Endothelial cell of umbilical vein (primary cell): ENCODE measurements at regions not wholly inside any gene's neighbourhood (a gene's known extent, or its start where the extent isn't known, plus 50 kb on each side); places are given as distances from the start of the nearest gene placed in this dataset.

ENCODE experiments used
- BruUV-seq: library from RNA; stranded (reverse); fragments of 400-500 nt; replicated peaks from 2 replicates; lab custom pipeline; 2021; lab: Mats Ljungman, UMichigan
- CTCF ChIA-PET: fragments of 300-600, 350-600 bp; sonication (Branson Sonifier 250); formaldehyde crosslinking; loops from one replicate; lab custom pipeline; 2021; ENCODE audit warnings: antibody characterized with exemption, inconsistent platforms; lab: Charles Lee
- POLR2A ChIA-PET: fragments of 300-600, 350-600 bp; sonication (Branson Sonifier 250); formaldehyde crosslinking; loops from one replicate; lab custom pipeline; 2021; ENCODE audit warnings: antibody characterized with exemption, inconsistent platforms; lab: Charles Lee
- DNase-seq: peaks from one replicate; pipeline ENCODE4 v3.0.0-alpha.2; 2011; ENCODE audit warnings: low read depth, low spot score
- FAIRE-seq: peaks from 2 replicates; lab custom pipeline; 2011; peaks lifted over from hg19 to GRCh38; lab: Jason Lieb, UNC
- H2AFZ ChIP-seq: 2 replicates; pipeline ENCODE4 v1.6.0; 2012; ENCODE audit warnings: low read depth, low read length, control low read depth, inconsistent platforms
- H3K27ac ChIP-seq: 2 replicates; pipeline ENCODE4 v1.5.1; 2011; ENCODE audit warnings: low read depth, mild to moderate bottlenecking, control low read depth, low read length, moderate library complexity; ENCODE audit not compliant: insufficient read depth
- H3K27me3 ChIP-seq, 2 experiments: 2 replicates each; pipeline versions ENCODE4 v1.6.0 to v1.6.1; 2011; ENCODE audit warnings: low read length in 2 of 2, mixed read lengths in 1 of 2; ENCODE audit not compliant: control insufficient read depth in 2 of 2, insufficient read depth in 2 of 2
- H3K36me3 ChIP-seq, 2 experiments: 2 replicates in 1 of 2; 3 replicates in 1 of 2; pipeline ENCODE4 v1.5.1; 2011; ENCODE audit warnings: low read length in 2 of 2, mild to moderate bottlenecking in 1 of 2, moderate library complexity in 1 of 2; ENCODE audit not compliant: control insufficient read depth in 2 of 2, insufficient read depth in 2 of 2; ENCODE audit errors: extremely low read depth in 1 of 2
- H3K4me1 ChIP-seq: 3 replicates; pipeline ENCODE4 v1.5.1; 2011; ENCODE audit warnings: mild to moderate bottlenecking, low read length; ENCODE audit not compliant: control insufficient read depth, insufficient read depth; ENCODE audit errors: extremely low read depth
- H3K4me2 ChIP-seq: 2 replicates; pipeline ENCODE4 v1.6.1; 2011; ENCODE audit warnings: low read length, control low read depth, mixed read lengths; ENCODE audit not compliant: insufficient read depth
- H3K4me3 ChIP-seq, 3 experiments: fragments of 200-600 bp in 1 of 3; sonication (generic), shearing (Covaris generic) in 1 of 3; replicated peaks in 1 of 3; 2 replicates each; pipeline ENCODE4 v1.5.1; 2011 to 2016; ENCODE audit warnings: control low read depth in 3 of 3, low read length in 3 of 3, mild to moderate bottlenecking in 2 of 3, inconsistent platforms in 1 of 3, low read depth in 1 of 3, moderate library complexity in 1 of 3; ENCODE audit not compliant: insufficient read depth in 1 of 3
- H3K79me2 ChIP-seq: 2 replicates; pipeline ENCODE4 v1.6.0; 2012; ENCODE audit warnings: low read length, inconsistent platforms; ENCODE audit not compliant: control insufficient read depth, insufficient read depth
- H3K9ac ChIP-seq: replicated peaks from 2 replicates; pipeline ENCODE3; 2011; ENCODE audit warnings: low read length, control low read depth; ENCODE audit not compliant: insufficient read depth; ENCODE audit errors: extremely low read depth
- H3K9me1 ChIP-seq: replicated peaks from 3 replicates; pipeline ENCODE4 v1.6.0; 2011; ENCODE audit warnings: mild to moderate bottlenecking, low read length; ENCODE audit not compliant: control insufficient read depth, insufficient read depth; ENCODE audit errors: extremely low read depth
- H3K9me3 ChIP-seq: replicated peaks from 2 replicates; pipeline ENCODE4 v1.5.1; 2012; ENCODE audit warnings: low read length, inconsistent platforms; ENCODE audit not compliant: control insufficient read depth, insufficient read depth
- H4K20me1 ChIP-seq: replicated peaks from 2 replicates; pipeline ENCODE3; 2011; ENCODE audit warnings: mild to moderate bottlenecking, low read length; ENCODE audit not compliant: control insufficient read depth, insufficient read depth; ENCODE audit errors: extremely low read depth
- CTCF ChIP-seq, 2 donors: IDR thresholded peaks; 1 replicate in 1 of 2; 2 replicates in 1 of 2; pipeline ENCODE4 v1.5.1; 2011; ENCODE audit warnings: low read length in 2 of 2, mild to moderate bottlenecking in 2 of 2, moderate library complexity in 2 of 2, control low read depth in 1 of 2, inconsistent platforms in 1 of 2, low read depth in 1 of 2; ENCODE audit not compliant: insufficient read depth in 1 of 2; ENCODE audit errors: extremely low read depth in 1 of 2
- EZH2 ChIP-seq: IDR thresholded peaks from 2 replicates; pipeline ENCODE4 v1.6.1; 2012; ENCODE audit warnings: borderline replicate concordance, low read depth, mild to moderate bottlenecking, moderate library complexity, low read length, inconsistent platforms; ENCODE audit not compliant: severe bottlenecking
- FOS ChIP-seq: IDR thresholded peaks from 2 replicates; pipeline ENCODE4 v1.6.1; 2011; ENCODE audit warnings: mild to moderate bottlenecking, low read length, moderate library complexity, borderline replicate concordance; ENCODE audit not compliant: insufficient read depth
- GATA2 ChIP-seq: IDR thresholded peaks from 2 replicates; pipeline ENCODE4 v1.7.0; 2011; ENCODE audit warnings: low read depth, mild to moderate bottlenecking, moderate library complexity, mixed read lengths, low read length; ENCODE audit not compliant: insufficient read length, insufficient read depth
- JUN ChIP-seq: IDR thresholded peaks from 2 replicates; pipeline ENCODE4 v1.6.1; 2011; ENCODE audit warnings: borderline replicate concordance, low read depth; ENCODE audit not compliant: insufficient read length, insufficient read depth
- MAX ChIP-seq: IDR thresholded peaks from 2 replicates; pipeline ENCODE4 v1.6.1; 2011; ENCODE audit not compliant: insufficient read depth, insufficient read length
- MYC ChIP-seq: IDR thresholded peaks from one replicate; pipeline ENCODE4 v1.6.1; 2011; ENCODE audit warnings: mild to moderate bottlenecking, low read depth, low read length
- POLR2A ChIP-seq: IDR thresholded peaks from 2 replicates; pipeline ENCODE4 v1.6.1; 2012; ENCODE audit warnings: low read depth, mild to moderate bottlenecking, control low read depth, low read length
- POLR2AphosphoS5 ChIP-seq: IDR thresholded peaks from 2 replicates; pipeline ENCODE4 v1.6.1; 2012; ENCODE audit warnings: low read depth, mild to moderate bottlenecking, control low read depth, low read length, moderate library complexity; ENCODE audit not compliant: insufficient read depth
- dilution Hi-C: fragments of 300-500 bp; cut with MboI; formaldehyde crosslinking; loops from one replicate; pipeline ENCODE4 v1.15.0; 2019; ENCODE audit warnings: low sequenced_read_pairs; ENCODE audit not compliant: extremely low pct_ligation_motif_present
- intact Hi-C: fragments of 100-400 bp; cut with micrococcal nuclease; formaldehyde crosslinking; loops from one replicate; pipeline ENCODE4 v1.10.0; 2022

GRCh38 chr4:10343656-10344055, 113.6 kb downstream of the ZNF518B start:
- dilution Hi-C loops, result no loop called here

GRCh38 chr4:10342866-10343265, 114.4 kb downstream of the ZNF518B start:
- Histone ChIP-seq H4K20me1 (no peaks in the 10 kb centered on the region), H3K27ac (no peak overlapping the region), H3K9me1 (no peaks in the 10 kb centered on the region), H3K9me3 (no peaks in the 10 kb centered on the region), H3K4me3 (no peak overlapping the region), H3K4me2 (no peak overlapping the region), H3K79me2 (no peaks in the 10 kb centered on the region), H3K36me3 (no peaks in the 10 kb centered on the region), H3K9ac (no peak overlapping the region), H2AFZ (no peak overlapping the region), H3K27me3 (peaks cover 0 to 2% of the 10 kb centered on the region in 2 experiments), H3K4me1 (no peaks in the 10 kb centered on the region)
- intact Hi-C loops (no loop called here), dilution Hi-C loops (no loop called here)
- DNase-seq (no peak), FAIRE-seq (no peak)
- no peak for TF ChIP-seq MYC
- no peak for TF ChIP-seq POLR2AphosphoS5
- TF ChIP-seq CTCF (IDR thresholded peaks at IDR 0.05; ENCODE audit: extremely low read depth in 1 of 2, insufficient read depth in 1 of 2, low read depth in 1 of 2, low read length in 2 of 2), result no peak
- no peak for TF ChIP-seq MAX
- no peak for TF ChIP-seq JUN
- no peak for TF ChIP-seq FOS
- TF ChIP-seq EZH2, result no peak
- TF ChIP-seq GATA2, result no peak
- no peak for TF ChIP-seq POLR2A
- ChIA-PET CTCF (no interaction called here), POLR2A (no interaction called here)
- no TSS peak for BruUV-seq

More at GRCh38 chr4:10343656-10344055, 113.6 kb downstream of the ZNF518B start:
- DNase-seq (no peak), FAIRE-seq (no peak)
- Histone ChIP-seq H4K20me1 (no peaks in the 10 kb centered on the region), H3K79me2 (no peaks in the 10 kb centered on the region), H3K4me3 (no peak overlapping the region), H3K27ac (no peak overlapping the region), H3K36me3 (no peaks in the 10 kb centered on the region), H3K9me3 (no peaks in the 10 kb centered on the region), H3K4me1 (no peaks in the 10 kb centered on the region), H3K4me2 (no peak overlapping the region), H3K27me3 (peaks cover 0 to 2% of the 10 kb centered on the region in 2 experiments), H3K9ac (no peak overlapping the region), H2AFZ (no peak overlapping the region), H3K9me1 (no peaks in the 10 kb centered on the region)
- intact Hi-C loops, result no loop called here
- no TSS peak for BruUV-seq
- CTCF ChIA-PET, result no interaction called here
- TF ChIP-seq JUN, result no peak
- TF ChIP-seq EZH2, result no peak
- no peak for TF ChIP-seq FOS
- TF ChIP-seq POLR2A, result no peak
- TF ChIP-seq MYC, result no peak
- no peak for TF ChIP-seq POLR2AphosphoS5
- TF ChIP-seq GATA2, result no peak
- POLR2A ChIA-PET, result no interaction called here
